CD4-positive, alpha-beta T cell treated with Interleukin-15 for 4 hours (primary cell): ENCODE measurements at regions not wholly inside any gene's neighbourhood (a gene's known extent, or its start where the extent isn't known, plus 50 kb on each side); places are given as distances from the start of the nearest gene placed in this dataset.

Experiments
- DNase-seq: peaks from one replicate; pipeline ENCODE4 v3.0.0-alpha.2; 2020; ENCODE audit warnings: low spot score

DNA sequence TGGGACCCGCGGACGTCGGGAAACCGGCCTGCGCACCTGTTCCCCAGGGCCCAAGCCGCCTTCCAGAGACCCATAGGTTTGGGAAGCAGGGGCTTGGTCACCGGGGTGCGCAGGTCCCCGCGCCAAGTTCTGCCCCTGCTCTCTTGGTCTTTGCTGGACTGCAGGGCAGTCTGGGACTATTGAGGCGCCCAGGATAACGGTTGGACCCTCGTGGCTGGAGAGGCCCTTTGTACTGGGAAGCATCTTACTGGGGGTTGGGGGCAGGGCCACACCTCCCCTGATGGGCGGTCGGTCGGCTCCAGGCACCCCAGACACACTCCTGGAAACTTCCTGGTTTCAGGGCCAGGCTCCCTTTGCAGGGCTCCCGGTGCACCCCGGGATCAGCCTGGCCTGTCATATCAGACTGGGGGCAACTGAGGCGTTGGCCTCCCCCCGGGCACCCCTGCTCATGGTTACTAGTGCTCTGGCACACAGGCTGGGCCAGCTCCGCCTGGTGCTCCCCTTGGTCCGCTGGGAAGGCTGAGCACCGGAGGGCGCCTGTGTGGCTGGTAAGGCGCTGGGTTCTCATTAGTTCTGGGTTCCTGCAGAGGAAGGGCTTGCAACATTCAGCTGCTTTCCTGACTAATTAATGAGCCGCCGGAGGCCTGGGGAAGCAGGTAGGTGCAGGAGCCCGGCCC lies 1250.5 kb downstream of the BRD1 start:
- no peak for DNase-seq

DNA sequence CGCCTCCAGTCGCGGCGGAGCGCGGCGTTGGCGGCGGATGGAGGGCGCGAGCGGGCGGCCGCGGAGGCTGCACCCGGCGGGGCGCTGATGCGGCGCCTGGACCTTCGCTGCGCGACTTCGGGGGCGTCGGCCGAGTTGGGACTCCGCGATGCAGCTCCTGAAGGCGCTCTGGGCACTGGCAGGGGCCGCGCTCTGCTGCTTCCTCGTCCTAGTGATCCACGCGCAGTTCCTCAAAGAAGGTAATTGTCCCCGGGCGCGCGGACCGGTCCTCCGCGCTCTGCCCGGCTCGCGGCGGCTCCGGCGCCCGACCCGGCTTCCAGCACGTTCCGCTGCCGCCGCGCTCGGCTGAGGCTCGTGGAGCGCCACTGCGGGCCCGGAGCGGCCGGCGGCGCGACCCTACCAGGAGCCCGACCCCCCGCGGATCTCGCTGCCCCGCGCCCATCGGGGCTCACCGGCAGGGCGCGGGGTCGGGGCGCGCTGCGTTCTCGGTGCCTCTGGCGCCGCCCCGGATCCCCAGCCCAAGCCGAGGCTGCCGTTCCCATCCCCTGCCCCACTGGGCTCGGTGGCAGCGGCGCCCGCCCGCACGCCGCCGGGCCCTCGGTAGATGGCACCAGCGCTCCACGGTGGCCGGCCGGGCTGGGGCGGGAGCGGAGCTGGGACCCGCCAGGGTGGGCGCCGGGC lies 1251.2 kb downstream of the BRD1 start:
- no peak for DNase-seq

DNA sequence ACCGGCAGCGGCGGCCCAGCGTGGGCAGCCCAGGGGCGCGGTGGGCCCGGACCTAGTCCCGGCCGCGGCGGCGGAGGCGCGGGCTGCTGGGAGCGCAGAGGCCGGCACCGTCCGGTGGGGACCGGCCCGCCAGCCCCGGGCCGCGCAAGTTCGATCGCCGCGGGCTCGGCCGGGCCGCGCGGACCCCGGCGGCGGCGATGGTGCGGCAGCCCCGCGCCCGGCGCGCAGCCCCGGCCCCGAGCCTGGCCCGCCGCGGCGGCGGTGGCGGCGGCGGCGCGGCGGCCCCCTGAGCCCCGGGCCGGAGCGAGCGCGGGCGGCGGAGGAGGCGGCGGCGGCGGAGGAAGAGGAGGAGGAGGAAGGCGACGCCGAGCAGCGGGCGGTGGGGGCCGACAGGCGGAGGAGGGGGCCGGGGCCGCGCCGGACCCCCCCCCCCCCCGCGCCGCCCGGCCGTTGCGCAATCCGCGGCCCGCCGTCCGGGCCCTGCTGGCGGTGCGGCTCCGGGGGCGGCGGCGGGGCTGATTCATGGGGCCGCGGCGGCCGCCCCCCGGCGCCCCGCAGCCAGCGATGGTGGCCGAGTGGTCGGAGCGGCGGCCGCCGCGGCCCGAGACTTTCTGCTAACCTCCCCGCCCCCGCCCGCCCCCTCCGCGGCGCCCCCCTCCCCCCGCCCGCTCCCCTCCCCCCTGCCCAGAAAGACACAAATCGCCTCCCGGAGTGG lies 1251.9 kb downstream of the BRD1 start:
- DNase-seq: no peak

DNA sequence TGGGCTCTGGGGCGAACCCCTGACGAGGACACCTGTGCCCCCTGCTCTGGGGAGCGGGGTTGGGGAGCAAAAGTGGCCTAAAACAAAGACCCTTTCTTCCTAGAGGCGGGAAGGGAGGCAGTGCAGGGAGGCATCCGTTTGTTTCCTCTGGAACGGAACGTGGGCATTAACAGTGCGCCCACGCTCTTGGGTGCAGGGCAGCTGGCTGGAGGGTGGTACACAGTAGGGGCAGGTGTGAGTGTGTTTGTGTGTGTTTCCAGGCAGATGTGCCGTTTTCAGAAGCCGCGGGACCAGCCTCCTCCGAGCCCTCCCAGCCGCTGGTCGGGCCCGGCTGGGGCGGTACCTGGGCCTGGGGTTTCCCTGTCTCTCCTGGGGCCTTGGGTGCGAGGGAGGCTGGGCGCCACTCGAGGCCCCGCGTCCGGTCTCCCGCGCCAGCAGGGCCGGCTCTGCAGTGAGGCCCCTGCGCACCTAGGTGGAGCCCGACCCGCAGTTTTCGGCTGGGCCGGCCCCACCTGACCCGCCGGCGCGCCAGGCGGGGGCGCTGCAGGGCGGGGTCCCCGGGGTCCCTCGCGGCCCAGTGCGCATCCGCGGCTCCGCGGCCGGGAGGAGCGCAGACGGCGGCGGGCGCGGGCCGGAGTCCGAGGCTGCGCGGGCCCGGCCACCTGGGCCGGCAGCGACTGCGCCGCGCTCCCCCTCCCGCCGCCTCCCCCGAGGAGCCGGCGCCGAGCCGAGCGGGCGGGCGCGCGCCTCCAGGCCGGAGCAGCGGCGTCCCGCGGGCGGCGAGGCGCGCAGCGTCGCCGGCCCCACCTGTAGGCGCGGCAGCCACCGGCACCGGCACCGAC lies 1252.7 kb downstream of the BRD1 start:
- no peak for DNase-seq

DNA sequence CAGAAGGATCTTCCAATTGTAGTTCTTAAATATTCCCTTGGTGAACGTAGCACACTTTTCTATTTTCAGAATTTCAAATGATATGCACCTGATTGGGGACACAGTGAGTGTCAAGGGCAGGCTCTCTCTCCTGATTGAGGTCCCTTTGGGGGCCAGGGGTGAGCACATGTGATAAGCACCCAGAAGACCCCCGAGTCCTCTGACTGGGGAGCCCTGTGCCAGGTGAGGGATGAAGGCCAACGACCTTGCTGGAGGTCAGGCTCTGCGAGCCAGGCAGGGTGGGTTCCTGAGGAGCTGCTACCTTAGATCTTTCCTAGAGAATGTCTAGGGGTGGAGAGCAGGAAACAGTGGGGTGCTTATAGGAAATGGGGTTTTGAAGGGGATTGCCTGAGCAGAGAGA lies 1253.9 kb downstream of the BRD1 start:
- DNase-seq: no peak

DNA sequence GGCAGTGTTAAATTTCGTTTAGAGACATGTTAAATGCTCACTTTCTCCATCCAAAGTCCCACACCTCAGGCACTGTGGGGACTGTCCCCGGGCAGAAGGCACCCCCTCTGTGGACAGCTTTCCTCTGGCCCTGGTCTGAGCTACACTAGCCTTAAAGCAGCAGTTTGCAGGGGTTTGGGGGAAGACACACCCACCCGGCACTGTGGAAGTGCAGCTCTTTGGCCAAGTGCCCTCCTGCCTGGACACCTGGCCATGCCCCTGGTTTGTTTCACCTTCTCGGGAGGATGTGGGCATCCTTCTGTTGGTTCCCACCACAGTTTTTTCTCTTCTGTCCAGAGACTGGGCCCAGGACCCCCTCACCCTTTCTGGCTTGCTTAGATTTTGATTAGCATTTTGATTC lies 1254.7 kb downstream of the BRD1 start:
- no peak for DNase-seq

DNA sequence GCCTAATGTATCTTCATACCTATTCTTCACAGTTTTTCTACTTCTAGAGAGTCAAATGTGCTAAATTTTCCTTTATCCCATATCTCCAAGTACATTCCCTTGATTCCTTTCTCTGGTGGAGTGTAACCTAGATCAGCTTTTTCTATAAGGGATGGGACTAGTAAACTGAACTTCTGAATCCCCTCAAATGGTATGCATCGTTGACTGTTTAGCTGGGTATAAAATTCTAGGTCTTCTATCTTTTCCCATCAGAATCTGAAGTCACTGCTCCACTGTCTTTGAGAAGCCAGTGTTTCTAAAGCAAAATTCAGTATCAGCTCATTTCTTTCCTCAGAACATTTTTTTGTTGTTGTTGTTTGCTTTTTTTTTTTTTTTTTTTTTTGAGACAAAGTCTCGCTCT lies 1256.8 kb downstream of the BRD1 start:
- no peak for DNase-seq

DNA sequence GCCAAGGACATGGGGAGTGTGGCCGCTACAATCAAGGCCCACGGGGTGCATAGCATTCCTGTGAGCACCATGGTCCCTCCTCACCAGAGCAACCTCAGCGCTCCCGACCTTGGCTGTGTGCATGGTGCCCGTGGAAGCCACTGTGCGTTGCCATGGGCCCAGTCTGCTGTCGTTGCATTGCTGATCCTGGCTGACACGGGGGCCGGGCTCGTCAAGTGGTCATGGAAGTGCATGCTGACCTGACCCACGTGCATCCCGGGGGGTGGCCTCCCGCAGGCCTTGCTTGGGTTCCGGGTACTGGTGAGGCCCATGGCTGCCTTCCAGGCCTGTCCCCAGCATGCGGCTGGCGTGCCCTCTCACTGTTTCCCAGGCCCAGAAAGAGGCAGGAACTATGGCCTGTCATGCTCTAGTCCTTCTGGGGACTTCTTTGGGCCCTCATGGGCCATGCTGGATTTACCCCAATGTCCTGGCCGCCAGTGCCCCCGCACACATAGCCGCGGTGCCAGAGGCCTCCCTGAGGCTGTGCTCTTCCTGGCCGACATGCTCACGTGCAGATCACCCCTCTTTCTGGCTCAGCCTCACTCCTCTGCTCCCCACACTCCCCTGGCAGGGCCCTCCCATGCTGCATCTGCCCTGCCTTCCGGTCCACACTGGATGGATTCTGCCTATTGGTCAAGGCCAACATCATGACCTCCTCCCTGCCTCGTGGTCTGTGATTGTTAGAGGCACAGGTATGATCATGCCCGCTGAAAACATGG lies 1258.0 kb downstream of the BRD1 start:
- no peak for DNase-seq

DNA sequence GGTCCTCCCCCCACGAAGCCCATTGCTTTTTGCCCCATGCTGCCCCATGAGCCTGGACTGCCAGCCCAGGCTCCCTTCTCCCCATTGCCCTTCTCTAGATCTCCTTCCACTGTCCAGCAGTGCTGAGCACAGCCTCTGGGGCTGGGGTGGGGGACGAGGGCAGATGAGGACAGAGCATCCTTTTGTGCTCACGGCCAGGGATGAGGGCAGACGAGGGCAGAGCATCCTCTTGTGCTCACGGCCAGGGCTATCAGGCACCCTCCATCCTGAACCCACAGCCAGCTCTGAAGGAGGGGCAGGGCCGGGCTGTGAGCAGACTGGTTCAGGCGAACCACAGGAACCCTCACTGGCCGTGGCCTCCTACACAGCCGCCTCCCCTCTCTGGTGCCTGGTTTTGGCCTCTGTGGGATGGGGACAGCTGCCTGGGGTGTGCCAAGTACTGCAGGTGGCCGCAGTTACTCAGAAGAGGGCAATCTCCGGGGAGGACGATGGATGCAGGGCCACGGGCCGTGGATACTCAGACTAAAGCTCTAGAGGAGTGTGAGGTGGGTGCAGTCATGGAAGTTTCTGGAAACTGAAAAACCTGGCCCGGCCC lies 1258.8 kb downstream of the BRD1 start:
- DNase-seq: no peak

DNA sequence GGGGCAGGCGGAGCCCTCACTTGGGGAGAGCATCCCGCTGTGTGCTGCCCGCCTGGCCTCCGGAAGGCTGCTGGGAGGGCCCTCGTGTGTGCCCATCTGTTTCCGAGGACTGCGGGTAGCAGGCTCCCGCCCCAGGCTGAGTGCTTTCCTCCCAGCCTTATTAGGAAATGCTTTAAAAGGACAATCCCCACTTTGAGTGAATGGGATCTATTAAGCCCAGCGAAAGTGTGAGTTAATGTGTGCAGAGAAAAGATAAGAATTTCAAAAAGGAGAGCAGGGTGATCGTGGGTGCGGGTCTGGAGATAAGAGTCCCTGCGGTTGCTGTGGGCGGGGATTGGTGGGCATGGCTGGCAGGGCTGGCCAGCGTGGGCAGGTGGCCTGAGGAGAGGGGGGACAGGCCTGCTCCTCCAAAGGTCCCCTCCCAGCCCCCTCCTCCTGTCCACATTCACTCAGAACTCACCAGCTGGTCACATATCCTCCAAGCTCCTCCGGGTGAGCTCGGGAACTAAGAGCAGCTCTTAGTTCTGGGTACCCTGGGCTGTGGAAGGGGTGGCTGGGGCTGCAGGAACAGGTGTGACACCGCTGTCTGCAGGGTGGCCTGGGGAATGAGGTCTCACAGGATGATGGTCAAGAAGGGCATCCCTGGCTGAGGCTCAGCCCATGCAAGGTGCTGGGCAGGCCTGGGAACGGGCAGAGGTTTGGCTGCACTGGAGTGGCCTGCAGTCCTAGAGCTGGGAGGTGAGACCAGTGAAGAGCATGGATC lies 1260.3 kb downstream of the BRD1 start:
- DNase-seq: no peak

DNA sequence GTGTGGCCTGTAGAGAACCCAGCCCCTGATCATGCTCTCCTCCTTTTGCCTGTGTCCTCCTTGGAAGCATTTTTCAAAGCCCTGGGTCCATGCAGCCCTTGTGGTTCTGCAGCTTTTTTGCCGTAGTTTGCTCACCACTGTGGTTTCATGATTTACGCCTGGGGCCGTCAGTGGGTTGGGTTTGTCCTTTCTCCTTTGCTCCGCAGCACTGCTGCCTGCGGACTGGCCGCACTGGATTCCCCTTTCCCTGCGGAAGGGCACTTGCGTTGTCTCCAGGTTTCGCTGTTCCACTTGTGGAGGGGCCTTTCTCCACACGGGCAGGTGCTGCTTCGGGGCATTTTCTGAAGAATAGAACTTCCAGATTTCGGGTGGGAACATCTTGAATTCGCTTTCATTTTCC lies 1260.9 kb downstream of the BRD1 start:
- no peak for DNase-seq

DNA sequence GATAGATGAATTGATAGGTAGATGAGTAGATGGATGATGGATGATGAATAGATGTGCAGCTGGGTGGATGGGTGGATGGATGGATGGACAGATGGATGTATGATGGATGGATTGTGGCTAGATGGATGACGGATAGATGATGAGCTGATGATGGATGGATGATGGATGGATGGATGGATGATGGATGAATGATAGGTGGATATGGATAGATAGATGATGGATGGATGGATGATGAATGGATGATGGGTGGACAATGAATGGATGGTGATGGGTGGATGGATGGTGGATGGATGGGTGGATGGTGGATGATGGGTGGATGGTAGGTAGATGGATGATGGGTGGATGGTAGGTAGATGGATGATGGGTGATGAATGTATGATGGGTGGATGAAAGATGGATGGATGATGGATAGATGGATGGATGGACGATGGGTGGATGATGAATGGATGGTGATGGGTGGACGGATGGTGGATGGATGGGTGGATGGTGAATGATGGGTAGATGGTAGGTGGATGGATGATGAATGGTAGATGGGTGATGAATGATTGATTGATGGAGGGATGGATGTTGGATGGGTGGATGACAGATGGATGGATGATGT lies 1261.7 kb downstream of the BRD1 start:
- no peak for DNase-seq

DNA sequence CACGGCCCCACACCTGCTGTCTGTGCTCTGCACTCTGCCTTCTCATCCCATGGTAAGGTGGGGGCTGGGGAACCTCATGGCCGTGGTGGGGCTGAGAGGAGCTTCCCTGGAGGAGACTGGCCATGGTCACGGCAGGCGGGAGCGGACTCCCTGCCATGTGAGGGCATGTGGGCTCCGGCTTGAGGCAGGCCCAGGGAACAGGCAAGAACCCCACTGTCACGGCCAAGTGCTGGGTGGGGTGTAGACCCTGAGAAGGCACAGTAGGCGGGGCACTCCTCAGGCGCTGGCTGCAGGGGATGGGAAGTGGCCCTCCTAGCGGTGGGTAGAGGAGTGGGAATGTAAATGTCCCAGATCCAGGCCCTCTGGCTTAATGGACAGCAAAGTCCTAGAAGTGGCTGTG lies 1262.7 kb downstream of the BRD1 start:
- DNase-seq: no peak

DNA sequence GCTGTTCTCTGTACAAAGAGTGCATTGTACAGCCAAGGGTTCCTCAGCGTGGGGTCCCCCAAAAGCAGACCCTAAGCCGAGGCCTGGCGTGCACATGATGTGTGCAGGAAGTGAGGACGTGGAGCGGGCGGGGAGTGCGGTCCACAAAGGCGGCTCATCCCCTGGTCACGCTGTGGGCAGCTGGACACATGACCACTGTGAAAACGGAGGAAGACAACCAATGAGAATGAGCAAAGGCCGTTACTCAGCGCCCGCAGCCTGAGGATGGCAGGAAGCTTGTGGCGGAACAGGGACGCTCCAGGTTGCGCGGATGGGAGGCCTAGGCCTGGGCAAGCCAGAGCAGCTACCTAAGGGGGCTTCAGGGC lies 1263.7 kb downstream of the BRD1 start:
- DNase-seq: no peak

DNA sequence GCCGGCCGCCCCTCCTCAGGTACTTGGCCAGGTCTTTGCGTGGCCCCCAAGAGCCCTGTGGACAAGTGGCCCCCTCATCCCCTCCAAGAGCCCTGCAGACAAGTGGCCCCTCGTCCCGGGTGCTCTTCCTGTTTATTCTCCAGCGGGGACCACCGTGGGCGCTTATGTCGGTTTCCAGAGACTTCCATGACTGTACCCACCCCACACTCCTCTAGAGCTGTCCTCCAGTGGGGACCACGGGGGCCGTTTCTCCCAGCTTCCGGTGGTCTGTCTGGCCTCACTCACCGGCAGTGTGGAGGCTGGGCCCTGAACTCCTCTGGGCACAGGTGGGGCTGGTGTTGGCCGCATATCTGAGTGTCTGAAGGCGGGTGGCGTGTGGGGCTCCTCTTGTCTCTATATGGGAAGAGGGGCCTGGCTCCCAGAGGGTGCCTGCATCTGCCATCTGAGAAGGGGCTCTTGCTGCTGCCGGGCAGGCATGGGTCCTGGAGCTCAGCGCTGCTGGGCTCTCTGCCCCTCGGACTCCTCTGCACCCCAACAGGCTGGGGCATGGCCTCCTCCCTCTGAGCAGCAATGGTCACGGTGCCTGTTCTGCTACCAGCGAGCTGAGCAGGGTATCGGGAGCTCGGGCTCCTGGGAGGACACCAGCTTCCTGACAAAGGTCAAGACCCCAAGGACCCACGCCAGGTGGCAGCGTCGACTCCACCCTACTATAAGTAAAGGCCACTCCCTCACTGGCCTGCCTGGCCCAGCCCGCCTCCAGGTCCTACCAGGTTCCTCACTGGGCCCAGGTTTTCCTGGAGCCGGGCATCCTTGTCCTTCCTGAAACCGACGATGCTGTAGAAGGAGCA lies 1264.3 kb downstream of the BRD1 start:
- DNase-seq: no peak

DNA sequence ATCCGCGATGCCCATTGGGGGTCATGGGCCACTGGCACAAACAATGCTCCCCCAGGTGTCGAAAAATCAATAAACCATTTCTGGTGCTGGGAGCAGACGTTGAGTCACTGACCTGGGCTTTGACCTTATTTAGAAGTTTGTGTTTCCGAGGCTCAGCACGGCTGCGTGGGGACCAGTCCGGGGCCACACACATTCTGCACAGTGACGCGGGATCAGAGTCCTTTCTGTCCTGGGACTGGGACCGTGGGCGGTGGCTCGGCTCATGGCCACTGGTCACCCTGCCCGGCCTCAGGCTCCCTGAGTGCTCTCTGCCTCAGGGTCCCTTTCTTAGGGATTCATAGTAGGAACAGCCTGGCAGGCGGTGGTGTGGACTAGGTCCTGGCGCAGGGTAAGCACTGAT lies 1266.0 kb downstream of the BRD1 start:
- DNase-seq: no peak

DNA sequence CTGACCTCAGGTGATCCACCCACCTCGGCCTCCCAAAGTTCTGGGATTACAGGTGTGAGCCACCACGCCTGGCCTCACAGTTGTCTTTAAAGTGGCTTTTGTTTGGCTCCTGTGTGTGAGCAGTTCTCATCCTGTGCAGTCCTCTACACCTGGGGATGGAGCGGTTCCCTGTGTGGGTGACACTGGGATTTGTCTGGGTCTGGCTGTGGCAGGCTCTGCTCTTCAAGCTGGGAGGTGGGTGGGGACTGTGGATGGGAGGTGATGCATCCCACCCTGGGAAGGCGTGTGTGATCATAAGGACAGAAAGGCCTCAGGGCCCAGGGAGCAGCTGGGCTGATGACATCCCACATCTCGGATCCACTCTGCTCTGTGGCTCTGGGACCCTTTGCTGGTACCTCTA lies 1266.8 kb downstream of the BRD1 start:
- DNase-seq: no peak

DNA sequence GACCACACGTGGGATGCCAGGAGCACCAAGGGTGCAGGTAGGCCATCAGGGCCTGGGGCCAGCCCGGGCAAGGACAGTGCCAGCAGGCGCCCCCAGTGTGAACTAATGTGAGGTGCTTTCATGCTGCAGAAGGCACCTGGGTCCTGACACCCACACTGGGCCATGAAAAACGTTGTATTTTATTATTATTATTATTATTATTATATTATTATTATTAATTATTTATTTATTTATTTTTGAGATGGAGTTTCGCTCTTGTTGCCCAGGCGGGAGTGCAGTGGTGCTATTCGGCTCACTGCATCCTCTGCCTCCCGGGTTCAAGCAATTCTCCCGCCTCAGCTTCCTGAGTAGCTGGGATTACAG lies 1267.3 kb downstream of the BRD1 start:
- no peak for DNase-seq

DNA sequence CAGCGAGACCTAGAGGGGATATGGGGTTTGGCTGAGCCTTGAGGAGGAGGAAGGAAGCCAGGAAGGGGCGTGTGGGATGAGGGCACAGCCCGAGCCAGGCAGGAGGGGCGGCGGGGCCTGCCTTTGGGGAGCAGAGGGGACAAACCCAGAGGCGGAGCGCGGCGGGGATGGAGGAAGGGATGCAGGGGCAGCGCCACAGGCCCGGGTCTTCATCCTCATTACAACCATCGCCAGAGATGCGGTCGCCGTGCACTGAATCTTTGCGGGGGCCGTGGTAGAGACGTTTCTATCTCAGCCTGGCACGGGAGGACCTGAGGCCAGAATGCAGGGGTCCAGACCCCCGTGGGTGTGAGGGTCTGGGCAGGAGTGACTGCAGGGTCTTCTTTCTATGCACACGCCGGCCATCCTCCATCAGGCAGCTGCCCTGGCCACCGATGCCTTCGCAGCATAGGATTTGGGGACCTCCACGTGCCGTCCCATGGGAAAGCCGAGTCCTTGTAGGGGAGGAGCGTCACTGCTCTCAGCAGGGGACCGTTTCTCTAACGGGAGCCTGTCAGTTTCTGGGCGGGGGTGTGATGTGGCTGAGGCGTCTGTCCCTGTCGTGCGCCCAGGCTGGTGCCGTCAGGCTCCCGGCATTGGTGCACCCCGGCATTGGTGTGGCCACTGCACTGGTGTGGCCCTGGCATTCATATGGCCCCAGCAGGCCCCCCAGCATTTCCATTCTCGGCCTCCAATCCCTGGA lies 1267.9 kb downstream of the BRD1 start:
- DNase-seq: no peak
